HG03432 (cell line): ENCODE measurements at regions not wholly inside any gene's neighbourhood (a gene's known extent, or its start where the extent isn't known, plus 50 kb on each side); places are given as distances from the start of the nearest gene placed in this dataset.

Source experiments
- ATAC-seq: cut with Tn5 transposase; IDR thresholded peaks from one replicate; pipeline ENCODE4 v1.9.1; 2021; ENCODE audit warnings: mild to moderate bottlenecking, moderate library complexity; ENCODE audit not compliant: unreplicated experiment

DNA sequence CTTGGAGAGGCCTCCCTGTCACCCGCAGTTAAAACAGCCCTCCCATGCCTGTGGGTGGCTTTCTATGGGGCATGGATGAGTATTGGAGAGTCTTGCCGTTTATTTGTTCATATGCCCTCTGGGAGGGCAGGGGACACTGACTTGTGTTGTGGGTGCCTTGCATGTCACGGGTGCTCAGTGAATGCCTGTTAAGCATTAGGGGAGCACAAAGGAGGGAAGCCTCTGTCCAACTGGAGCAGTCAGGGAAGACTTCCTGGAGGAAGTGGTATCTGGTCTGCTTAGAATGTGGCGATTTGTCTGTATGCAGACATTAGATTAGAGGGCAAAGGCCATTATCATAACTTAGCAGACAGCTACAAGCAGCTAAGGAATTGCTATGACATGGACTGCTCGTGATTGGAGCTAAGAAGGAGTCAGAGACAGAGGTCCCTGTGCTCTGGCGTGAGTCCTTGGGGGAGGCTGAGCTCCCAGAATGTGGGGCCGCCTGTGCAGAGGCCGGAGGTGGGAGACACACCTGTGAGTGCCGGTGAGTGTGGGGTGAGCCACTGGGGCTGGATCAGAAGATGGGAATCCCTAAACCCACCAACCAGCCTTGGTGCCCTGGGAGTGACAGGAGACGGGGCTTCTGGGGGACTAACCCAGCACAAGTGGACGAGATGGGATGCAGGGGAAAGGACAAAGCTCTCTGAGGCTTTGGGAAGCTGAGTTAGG is 286.1 kb downstream of the SEC14L1 start:
- ATAC-seq, result no peak

DNA sequence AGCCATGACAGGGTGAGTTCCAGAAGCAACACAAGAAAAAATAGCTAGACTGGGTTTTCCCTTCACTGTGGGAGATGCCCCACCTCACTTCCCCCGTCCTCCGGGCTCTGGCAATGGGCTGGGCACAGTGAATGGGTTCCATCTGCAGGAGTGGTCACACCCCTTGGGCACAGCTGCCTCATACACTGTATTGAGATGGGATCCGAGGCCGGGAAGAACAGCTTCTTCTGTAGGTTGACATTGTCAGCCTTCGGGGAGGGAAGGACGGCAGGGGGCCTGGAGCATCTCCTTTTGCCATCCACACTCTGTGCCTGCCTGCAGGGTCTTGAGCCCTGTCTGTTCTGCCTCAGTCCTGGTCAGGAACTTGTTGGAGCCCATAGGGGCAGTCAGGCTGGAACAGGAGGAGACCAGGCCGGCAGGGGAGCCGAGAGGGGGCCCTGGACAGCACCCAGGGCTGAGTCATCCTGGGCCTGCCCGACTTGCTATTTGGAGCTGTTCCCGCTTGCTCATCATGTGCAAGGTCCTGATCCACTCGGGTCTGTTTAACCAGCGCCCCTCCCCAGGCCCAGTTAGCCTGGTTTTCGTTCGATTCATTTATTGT is 286.7 kb downstream of the SEC14L1 start:
- no peak for ATAC-seq

DNA sequence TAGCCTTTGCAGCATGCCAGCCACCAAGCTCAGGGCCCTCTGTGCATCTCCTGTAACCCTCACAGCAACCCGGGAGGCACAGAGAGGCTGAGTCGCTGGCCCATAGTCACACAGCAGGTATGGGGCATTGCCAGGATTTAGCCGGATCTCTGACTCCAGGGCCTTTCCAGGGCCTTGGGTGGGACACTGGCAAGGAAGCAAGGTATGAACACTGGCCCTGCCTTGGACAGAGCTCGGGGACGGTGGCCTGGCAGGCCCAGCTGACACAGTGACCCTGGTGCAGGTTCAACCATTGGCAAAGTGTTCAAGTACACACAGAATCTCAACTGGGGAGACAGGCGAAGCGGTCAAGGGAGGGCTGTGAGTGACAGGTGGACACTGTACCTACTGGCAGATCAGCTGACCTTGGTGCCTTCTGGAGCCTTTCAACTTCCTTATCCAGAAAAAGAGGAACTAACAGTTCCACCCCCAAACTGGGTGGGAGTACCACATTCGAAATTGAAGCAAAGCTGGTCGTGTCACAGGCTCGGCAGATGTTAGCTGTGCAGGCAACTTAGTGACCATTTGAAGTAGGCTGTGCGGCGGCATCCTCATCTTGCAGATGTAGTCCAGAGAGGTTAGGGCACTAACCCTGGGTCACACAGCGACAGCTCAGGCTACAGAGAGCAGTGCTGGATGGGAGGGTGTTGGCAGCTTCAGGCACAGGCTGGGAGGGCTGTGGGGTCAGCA is 287.4 kb downstream of the SEC14L1 start:
- no peak for ATAC-seq

DNA sequence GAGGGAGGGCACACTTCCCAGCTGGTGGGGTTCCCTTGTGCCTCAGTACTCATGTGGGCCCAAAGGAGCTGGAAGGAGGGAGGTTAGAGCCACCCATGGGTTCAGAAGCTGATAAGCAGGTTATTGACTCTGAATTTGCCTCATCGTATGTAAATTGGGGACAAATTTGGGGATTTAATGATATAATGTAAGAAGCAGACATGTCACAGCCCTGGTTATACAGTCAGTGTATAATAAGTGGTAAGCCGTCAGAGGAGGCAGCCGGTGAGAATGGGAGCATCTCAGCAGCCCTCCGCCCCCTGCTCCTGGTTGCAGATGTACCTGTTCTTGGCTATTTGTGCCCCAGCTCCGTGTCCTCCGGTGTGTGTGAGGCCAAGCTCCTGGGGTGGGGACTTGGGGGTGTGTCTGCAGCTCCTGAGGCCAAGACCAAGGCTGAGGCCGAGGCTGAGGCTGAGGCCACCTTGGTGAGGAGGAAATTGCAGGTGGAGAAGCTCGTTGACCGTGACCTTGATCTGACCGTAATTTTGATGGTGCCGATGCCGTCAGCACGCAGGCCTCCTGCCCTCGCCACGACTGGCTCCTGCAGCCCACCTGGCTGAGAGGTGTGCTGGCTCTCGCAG is 288.1 kb downstream of the SEC14L1 start:
- no peak for ATAC-seq

DNA sequence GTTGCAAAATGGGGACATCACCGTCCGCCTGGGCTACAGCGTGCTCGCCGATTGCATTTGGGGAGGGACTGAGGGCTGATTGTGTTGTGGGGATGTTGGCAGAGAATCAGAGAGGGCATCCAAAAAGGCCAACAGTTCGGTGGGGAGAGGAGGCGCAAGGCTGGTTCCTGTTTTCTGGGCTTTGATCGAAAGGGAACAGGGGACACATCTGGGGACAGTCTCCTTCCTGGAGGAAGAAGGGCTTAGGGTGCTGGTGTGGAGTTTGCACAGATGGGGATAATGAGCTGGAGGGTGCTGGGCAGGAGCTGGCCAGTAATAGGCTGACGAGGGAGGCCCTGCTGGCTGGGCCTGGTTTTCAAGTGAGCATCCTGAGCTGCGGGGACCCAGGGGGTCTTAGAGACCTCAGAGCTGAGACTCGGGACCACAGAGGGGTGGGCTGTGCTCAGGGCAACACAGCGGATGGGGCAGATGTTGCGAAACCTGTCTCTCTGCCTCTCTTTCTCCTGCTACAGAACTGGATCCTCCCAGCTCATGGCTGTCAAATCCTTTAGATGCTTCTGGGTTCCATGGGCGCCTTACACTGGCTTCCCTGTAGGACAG is 288.7 kb downstream of the SEC14L1 start:
- no peak for ATAC-seq

DNA sequence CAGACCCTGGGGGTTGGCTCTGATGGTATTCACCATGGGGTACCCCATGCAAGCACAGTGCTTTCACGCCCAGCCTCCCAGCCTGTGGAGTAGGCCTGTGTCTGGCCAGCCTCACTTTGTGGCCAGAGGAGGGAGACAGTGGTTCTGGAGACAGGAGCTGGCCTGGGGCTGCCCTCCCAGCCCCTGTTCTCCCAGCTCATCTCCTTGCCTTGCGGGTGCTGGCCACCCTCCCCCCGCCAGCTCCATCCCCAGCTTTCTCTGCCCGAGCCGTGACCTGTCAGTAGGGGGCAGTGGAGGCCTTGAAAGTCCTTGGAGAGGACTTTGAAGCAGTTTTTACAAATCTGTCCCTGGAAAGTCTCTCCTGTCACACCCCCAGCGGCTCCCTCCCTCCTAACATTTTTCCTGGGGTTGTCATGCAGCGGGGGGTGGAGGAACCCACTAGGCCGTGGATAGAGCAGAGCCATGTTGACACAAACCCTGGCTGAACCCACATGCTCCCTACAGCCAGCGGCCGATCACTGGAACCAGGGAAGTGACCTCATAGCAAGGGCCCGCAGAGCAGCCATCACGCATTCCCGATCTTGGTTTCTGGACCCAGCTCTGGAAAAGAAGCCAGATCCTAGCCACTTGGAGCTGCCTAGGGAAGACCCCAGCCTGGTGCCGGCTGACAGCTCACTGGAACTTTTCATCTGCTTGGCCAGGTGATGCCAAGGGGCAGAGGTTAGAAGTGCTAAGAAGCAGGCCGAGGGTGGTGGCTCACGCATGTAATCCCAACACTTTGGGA is 289.4 kb downstream of the SEC14L1 start:
- no peak for ATAC-seq

DNA sequence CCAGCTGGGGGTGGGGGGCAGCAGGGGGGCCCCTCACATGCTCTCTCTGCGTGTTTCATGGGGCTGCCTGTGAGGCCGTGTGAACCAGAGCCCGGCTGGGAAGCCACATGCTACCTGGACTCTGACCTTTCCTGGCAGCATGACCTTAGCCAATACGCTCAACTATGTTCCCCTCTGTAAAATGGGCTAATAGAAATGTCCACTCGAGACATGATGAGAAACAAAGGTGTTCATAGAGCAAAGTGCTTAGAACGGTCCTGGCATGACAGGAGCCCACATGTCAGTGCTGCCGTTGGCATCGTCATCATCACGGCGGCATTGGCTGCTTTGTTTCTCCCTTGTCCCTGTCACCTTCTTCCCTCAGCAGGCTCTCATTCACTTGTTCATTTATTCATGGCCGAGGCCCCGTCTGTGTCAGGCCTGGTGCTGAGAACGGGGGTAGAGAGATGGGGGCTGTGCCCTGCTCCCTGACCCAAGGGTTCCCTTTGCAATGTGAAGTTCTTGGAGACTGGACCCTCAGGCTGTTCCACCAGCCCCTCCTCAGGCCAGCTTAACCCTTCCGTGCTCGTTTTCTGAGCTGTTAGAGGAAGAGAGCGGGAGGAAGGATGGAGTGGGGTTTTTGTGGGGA is 291.4 kb downstream of the SEC14L1 start:
- ATAC-seq, result no peak

DNA sequence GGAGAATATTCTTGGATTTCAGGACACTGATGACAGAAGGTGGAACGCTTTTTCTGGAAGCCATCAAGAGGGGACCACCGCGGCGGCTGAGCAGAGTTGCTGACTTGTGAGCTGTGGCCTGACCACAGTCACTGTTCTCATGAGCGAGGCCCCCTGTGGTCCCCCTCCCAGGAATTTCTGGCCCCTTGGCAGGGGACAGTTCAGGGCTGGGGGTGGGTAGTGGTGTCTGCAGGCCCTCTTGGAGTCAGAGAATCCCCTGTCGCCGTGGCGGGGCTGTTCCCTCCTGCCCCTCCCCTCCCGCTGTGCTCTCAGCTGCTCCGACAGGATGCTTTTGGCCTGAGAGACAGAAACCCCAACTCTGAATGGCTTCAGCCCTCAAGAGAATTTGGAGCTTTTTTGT is 292.0 kb downstream of the SEC14L1 start:
- ATAC-seq, result no peak

DNA sequence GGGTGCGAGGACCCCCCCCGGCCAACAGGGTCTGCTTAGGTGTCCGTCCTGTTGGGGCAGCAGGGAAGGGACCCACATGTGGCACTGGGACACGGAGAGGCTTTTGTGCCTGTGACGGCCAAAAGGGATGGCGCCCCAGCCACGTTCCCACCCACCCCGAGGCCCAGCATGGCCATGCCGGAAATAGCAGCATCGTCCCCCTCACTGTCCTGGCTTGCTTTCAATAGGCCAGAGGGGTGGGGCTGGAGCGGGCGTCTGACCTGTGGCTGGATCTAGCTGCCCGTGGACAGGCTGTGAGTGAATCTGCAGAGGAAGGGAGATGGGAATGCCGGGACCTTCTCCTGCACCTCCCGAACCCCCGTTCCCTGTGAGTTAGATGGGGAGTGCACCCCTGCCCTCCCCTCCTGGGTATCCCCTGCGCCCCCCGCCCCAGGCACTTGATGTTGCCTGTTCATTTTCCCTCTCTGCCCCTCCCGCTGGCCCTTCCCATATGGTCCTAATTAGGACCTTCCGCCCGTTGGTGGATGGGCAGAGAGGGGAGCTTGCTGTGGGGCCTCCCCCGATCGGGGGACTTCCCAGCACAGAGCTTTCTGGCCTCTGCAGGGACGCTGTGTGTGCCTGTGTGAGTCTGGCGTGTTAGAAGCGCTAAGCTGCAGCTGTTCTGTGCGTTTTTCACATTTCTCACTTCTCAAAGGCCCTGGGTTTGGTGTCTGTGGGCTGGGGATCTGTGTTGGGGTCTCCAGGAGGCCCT is 292.8 kb downstream of the SEC14L1 start:
- peak; percentile 45 for ATAC-seq

DNA sequence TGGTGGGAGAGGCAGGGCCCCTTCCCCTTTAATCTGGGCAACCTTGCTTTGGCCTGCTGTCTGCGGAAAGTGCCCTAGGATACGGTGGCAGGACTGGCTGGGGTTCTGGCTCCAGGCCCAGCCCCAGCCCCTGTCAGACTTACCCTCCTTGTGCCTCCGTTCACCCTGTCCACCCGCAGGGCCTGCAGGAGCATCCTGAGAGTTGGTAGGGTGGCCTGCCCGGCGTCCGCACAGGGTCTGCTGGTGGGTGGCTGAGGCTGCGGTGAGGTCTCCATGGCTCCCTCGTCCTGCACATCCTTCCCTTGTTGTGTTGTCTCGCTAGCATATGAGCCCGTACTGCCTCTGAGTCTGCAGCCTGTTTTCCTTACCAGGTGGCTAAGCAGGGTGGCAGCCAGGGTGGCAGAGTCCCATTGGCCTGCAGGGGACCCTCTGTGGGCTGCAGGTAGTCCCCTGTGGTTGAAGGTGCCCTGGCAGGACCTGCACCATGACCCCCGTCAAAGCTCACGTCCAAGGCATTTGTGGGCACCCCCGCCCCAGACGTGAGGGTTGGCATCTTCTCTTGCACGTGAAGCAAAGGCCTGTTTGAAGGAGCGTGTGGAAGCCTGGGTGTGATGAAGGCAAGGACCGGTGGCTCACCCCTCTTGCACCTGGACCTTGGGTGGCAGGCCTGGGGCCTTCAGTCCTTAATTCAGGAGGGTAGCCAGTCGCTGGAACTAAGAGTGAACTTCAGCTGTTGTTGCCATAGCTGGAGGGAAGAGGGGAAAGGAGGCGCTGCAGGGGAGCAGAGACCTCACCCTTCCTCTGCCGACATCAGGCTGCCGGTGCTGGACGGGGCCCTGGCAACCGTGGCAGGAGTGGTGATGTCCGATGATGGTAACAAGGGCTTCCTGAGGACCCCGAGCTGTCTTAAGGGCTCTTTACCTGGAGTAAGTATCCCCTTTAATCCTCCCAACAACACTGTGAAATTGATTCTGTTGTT is 293.7 kb downstream of the SEC14L1 start:
- ATAC-seq, result no peak

DNA sequence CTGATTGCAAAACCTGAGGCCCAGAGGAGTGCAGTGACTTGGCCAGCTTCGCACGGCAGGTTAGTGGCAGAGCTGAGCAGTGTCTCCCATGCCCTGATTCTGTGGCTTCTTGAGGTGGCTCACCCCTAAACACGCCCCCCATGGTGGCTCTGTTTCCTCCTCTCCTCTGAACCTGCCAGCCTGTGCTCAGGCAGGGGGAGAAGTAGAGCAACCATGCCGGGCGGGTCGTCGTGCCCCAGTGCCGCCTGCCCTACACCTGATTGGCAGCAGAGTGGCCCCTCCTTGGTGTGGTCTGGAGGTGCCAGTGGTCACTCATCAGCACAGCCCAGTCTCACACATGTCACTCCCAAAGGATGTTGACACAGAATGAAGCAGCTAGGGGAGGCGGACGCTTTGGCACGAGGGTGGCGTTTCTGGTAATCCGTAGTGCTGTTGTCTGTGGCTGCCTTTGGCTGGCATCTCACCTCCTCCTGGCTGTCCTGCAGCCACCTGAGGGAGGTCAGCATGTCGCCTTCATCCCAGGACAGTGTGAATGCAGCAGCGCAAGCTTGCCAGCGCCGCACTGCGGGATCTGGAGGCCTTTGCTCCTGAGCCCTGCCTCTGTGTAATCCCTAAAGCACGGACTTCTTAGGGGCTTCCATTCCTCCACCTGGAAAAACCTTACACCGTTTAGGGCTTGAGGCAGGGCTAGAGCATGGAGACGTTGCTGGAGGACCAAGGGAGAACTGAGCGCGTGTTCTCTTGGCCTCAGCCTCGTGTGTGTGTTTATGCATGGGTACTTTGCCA is 294.7 kb downstream of the SEC14L1 start:
- no peak for ATAC-seq

DNA sequence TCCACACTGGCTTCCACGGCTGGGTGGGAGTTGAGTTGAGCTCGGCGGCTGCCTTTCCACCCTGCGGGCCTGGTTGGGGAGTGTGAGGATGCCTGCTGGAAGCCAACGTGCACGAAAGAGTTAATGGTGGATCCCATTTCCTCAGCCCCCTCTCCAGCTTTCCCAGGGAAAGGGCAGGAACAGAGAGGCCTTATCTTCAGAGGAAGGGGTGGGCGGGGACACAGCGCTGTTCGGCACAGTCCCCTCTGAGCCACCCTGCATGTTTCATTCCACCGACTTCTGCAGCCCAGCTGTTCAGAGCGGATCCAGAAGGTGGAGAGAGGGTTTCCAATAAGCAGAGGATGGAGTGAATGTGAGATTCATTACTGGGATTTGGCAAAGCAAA is 295.3 kb downstream of the SEC14L1 start:
- ATAC-seq, result no peak

DNA sequence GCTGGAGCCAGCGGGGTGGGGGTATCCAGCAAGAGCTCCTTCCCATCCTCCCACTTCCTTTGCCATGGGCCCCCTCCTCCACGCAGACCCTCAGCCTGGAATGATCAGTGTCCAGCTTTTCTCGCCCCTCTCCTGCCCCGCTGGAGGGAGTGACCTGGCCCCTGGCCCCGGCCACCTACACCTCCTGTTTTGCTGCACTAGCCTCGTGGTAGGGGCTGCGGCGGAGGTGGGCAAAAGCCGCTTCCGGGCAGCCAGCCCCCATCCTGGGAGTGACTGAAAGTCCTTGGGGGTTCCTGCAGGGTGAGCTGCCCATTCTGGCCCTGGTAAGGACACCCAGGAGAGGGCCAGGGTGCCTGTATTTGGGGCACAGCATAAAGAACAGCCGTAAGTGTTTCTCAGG is 295.7 kb downstream of the SEC14L1 start:
- ATAC-seq, result no peak

DNA sequence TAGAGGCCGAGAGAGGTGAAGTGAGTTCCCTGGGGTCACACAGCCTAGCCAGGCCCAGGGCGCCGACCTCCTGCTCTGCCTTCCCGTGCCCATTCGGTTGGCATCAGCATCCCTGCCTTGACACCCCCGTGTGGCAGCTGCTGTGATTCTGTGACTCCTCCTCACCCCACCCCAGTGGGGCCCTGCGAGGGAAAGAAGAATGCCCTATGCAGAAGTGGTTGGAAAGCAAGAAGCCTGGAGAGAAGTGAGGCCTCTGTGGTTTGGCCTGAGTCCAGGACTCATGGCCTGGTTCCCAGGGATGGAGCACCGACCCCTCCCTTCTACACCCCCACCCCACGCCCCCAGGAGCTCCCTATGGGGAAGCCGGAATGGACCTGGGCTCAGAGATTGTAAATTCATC is 296.2 kb downstream of the SEC14L1 start:
- no peak for ATAC-seq

DNA sequence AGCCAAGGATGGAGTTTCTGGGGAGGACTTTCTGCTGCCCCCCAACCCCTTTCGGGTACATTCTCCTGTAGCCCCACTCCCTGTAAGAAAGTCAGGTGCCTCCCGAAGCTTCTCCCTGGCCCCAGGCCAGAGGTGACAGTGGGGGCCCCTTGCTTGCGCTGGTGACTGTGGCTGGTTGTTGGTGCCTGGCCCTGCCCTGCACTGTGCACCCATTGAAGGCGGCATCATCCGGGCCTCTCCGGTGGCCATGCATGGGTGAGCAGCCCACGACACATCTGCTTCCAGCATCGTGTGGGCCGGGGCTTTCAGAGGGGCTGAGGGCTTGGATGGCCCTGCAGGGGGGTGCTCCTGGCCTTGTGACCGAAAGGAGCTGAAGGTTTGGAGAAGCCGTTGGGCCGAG is 297.0 kb downstream of the SEC14L1 start:
- ATAC-seq, result no peak

DNA sequence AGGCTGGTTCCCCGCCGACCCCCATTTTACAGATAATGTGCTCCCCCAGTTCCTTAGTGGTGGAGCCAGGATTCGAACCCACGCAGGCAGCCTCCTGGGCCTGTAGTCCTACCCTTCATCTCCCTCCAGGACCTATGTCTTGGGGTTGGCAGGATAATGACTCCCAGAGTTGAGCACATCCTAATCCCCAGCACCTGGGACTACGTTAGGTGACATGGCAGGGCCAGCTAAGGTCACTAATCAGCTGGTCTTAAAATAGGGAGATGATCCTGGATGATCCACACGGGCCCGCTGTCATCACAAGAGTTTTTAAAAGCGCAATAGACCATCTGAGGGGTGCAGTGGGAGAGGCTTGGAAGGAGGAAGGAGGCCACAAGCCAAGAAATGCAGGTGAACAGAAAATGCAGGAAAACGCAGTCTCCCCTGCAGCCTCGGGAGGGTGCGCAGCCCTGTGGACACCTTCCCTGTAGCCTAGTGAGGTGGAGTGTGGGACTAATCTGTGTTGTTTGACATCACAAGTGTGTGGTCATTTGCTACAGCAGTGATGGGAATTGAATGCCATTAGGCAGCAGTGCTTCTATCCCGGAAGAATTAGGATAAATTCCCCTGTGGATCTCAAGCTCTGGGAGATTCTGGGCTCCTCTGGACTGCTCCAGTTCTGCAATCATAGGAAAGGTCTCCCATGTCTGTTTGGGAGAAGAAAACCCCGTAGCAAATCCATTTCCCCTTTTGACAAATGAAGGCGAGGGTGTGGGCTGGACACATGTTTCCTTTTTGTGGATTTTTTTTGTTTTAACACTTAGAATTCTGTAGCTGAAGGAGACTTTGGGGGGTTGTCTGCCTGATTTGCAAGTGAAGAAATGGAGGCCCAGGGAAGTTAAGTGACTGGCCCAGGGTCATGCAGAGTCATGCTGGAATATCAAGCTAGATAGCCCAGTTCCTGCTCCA is 297.7 kb downstream of the SEC14L1 start:
- ATAC-seq, result no peak
